Neural cell (in vitro differentiated cells): ENCODE measurements at regions not wholly inside any gene's neighbourhood (a gene's known extent, or its start where the extent isn't known, plus 50 kb on each side); places are given as distances from the start of the nearest gene placed in this dataset.

Experiments
- CTCF ChIP-seq: fragments of 450-650 bp; IDR thresholded peaks from 2 replicates; pipeline ENCODE4 v1.5.1; 2014; ENCODE audit warnings: antibody characterized with exemption, mild to moderate bottlenecking, moderate library complexity; ENCODE audit not compliant: poor library complexity, severe bottlenecking
- EP300 ChIP-seq: fragments of 450-650 bp; conservative IDR thresholded peaks from 2 replicates; pipeline ENCODE4 v1.6.1; 2014; ENCODE audit warnings: antibody characterized with exemption, mild to moderate bottlenecking, moderate library complexity; ENCODE audit not compliant: poor library complexity, severe bottlenecking
- EZH2 ChIP-seq: fragments of 200-600, 300-800 bp; shearing (Covaris generic), sonication (generic); IDR thresholded peaks from 2 replicates; pipeline ENCODE4 v1.6.1; 2014; ENCODE audit warnings: antibody characterized with exemption, low read length, borderline replicate concordance, mild to moderate bottlenecking; ENCODE audit not compliant: insufficient read depth, poor library complexity, severe bottlenecking
- MXI1 ChIP-seq: fragments of 450-650 bp; conservative IDR thresholded peaks from 2 replicates; pipeline ENCODE4 v1.6.1; 2014; ENCODE audit warnings: antibody characterized with exemption, mild to moderate bottlenecking; ENCODE audit not compliant: poor library complexity, severe bottlenecking
- POLR2AphosphoS5 ChIP-seq: IDR thresholded peaks from 2 replicates; pipeline ENCODE4 v1.6.1; 2012
- RAD21 ChIP-seq: fragments of 450-650 bp; conservative IDR thresholded peaks from 2 replicates; pipeline ENCODE4 v1.6.1; 2014; ENCODE audit warnings: antibody characterized with exemption, mild to moderate bottlenecking, moderate library complexity
- REST ChIP-seq: IDR thresholded peaks from 2 replicates; pipeline ENCODE4 v1.6.1; 2012; ENCODE audit warnings: borderline replicate concordance
- SMC3 ChIP-seq: fragments of 450-650 bp; conservative IDR thresholded peaks from 2 replicates; pipeline ENCODE4 v1.6.1; 2014; ENCODE audit warnings: antibody characterized with exemption, mild to moderate bottlenecking, moderate library complexity; ENCODE audit not compliant: poor library complexity
- TAF1 ChIP-seq: IDR thresholded peaks from 2 replicates; pipeline ENCODE4 v1.6.1; 2012; ENCODE audit warnings: low read depth

GRCh38 chr11:8758619-8759169 is 76.1 kb downstream of the RPL27A start:
- TF ChIP-seq REST (no peak), CTCF (no peak), EP300 (no peak), EZH2 (no peak), SMC3 (no peak), TAF1 (no peak), POLR2AphosphoS5 (no peak), RAD21 (no peak), MXI1 (no peak)
